ENCODE measurements at regions not wholly inside any gene's neighbourhood (a gene's known extent, or its start where the extent isn't known, plus 50 kb on each side); places are given as distances from the start of the nearest gene placed in this dataset.

DNA sequence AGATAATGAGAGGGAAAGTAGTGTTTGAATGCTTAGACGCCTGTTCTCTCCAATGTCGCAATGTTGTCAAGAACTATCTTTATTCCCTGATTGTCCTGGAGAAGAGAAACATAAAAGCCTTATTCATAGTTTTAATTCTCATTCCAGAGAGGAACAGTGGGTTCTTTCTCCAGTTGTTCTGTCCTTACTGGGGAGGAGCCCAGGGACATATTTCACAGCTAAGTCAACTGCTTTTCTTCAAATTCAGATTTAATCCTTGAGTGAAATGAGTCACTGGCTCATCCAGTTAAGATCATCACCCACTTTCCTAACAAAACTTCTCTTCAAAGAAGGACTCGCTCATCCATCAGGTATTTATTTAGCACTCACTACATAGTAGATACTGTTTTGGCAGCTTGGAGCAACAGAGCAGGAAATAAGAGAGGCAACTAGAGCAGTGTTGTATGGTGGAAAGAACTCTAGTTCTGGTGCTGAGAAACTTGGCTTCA, 365.7 kb upstream of the USP24 start:
- Histone ChIP-seq H2BK20ac (ENCODE audit: low read length) (no peak overlapping the region), H3K4me1 (replicated peaks in 1 of 4; ENCODE audit: control insufficient read depth in 3 of 4, insufficient read depth in 4 of 4, low read length in 3 of 4) (peaks cover 0 to 3% (median 2%) of the 10 kb centered on the region in 4 experiments; a peak in 3 of 7 replicates), H3K27me3 (replicated peaks in 1 of 4; ENCODE audit: control insufficient read depth in 3 of 4, extremely low read depth in 1 of 4, insufficient read depth in 3 of 4, low read length in 3 of 4) (no peaks in the 10 kb centered on the region), H3K23me2 (ENCODE audit: low read depth, low read length) (no peaks in the 10 kb centered on the region), H3K23ac (ENCODE audit: insufficient read length) (no peak overlapping the region), H2AK5ac (ENCODE audit: low read depth, low read length) (no peak overlapping the region), H4K5ac (ENCODE audit: insufficient read length, low read depth, low read length) (no peak overlapping the region), H2BK5ac (ENCODE audit: low read depth, low read length) (no peak overlapping the region), H4K8ac (ENCODE audit: extremely low read depth, insufficient read depth, low read length) (no peak overlapping the region), H2BK120ac (replicated peaks; ENCODE audit: low read depth, low read length) (no peak overlapping the region), H3K27ac (ENCODE audit: low read depth, low read length) (no peak overlapping the region), H4K91ac (replicated peaks; ENCODE audit: insufficient read length, low read length) (no peak overlapping the region), H3K14ac (ENCODE audit: insufficient read length) (no peak overlapping the region), H2AFZ (ENCODE audit: low read length) (no peak overlapping the region), H2BK15ac (ENCODE audit: low read length) (no peak overlapping the region), H3K4me2 (ENCODE audit: insufficient read depth in 1 of 2, low read depth in 2 of 2, low read length in 2 of 2) (no peak overlapping the region), H3K56ac (replicated peaks; ENCODE audit: insufficient read length, low read depth, low read length) (no peak overlapping the region), H3K9ac (replicated peaks in 1 of 4; ENCODE audit: extremely low read depth in 1 of 4, low read depth in 3 of 4, low read length in 3 of 4) (no peak overlapping the region), H3K36me3 (ENCODE audit: control insufficient read depth in 2 of 4, insufficient read depth in 4 of 4, low read length in 3 of 4) (no peaks in the 10 kb centered on the region), H4K20me1 (replicated peaks in 1 of 2; ENCODE audit: control insufficient read depth in 1 of 2, insufficient read depth in 2 of 2, low read length in 2 of 2) (no peaks in the 10 kb centered on the region), H3K4me3 (ENCODE audit: extremely low read depth in 1 of 4, insufficient read depth in 2 of 4, low read depth in 3 of 4, low read length in 4 of 4) (no peak overlapping the region), H3K18ac (ENCODE audit: extremely low read depth, low read length) (no peak overlapping the region), H3K79me1 (ENCODE audit: low read depth, low read length) (no peaks in the 10 kb centered on the region), H3K4ac (replicated peaks; ENCODE audit: insufficient read length, low read depth, low read length) (no peak overlapping the region), H3K79me2 (ENCODE audit: control insufficient read depth in 1 of 2, insufficient read depth in 2 of 2, low read length in 2 of 2) (no peaks in the 10 kb centered on the region), H3K9me3 (ENCODE audit: insufficient read depth in 2 of 2, low read depth in 1 of 2, low read length in 1 of 2) (no peaks in the 10 kb centered on the region), H2BK12ac (ENCODE audit: low read depth, low read length) (no peak overlapping the region)
- WGBS, 2 experiments (ENCODE audit: extremely low coverage in 1 of 2, insufficient coverage in 1 of 2, insufficient read length in 1 of 2, insufficient replicate concordance in 2 of 2, low coverage in 1 of 2, low lambda C conversion rate in 2 of 2, missing lambda C conversion rate in 1 of 2), result 88% methylated on average over 3 of the region's 3 CpGs; no CpG with 5 or more reads in 1 of the 2 experiments
- ChIA-PET POLR2A (ENCODE audit: partially characterized antibody) (no interaction called here), CTCF (ENCODE audit: partially characterized antibody) (interaction anchor here (1.7 to 2.5 kb wide), 3 partner anchors 10 to 269 kb away, joined by 6 to 8 read pairs (median 6); no protein-coding TSS in a partner anchor)
- FAIRE-seq (no peak), DNase-seq (ENCODE audit: low read depth in 1 of 2, low spot score in 2 of 2) (no peak)
- TF ChIP-seq SIX5 (IDR thresholded peaks at IDR 0.05; ENCODE audit: low read depth, low read length) (no peak), TBP (IDR thresholded peaks at IDR 0.05; ENCODE audit: low read depth, low read length) (no peak)
